SK-N-SH treated with all-trans-retinoic acid at 6 μM for 48 hours (cell line): ENCODE measurements at regions not wholly inside any gene's neighbourhood (a gene's known extent, or its start where the extent isn't known, plus 50 kb on each side); places are given as distances from the start of the nearest gene placed in this dataset.

ENCODE experiments used
- ATAC-seq: fragments of 200-7000 bp; cut with Tn5 transposase; 3 replicates; pipeline ENCODE4 v1.9.1; 2020; ENCODE audit warnings: mild to moderate bottlenecking, moderate library complexity
- BACH2 ChIP-seq: fragments of 250-450 bp; sonication (Bioruptor Pico); IDR thresholded peaks from 2 replicates; pipeline ENCODE4 v1.9.0; 2021; ENCODE audit warnings: mild to moderate bottlenecking, borderline replicate concordance
- CSDC2 ChIP-seq: fragments of 250-450 bp; sonication (Bioruptor Pico); IDR thresholded peaks from 2 replicates; pipeline ENCODE4 v1.5.0; 2020; ENCODE audit warnings: mild to moderate bottlenecking, moderate library complexity
- GLIS3 ChIP-seq: fragments of 250-450 bp; sonication (Bioruptor Pico); IDR thresholded peaks from 2 replicates; pipeline ENCODE4 v1.5.0; 2020; ENCODE audit warnings: mild to moderate bottlenecking, moderate library complexity
- ISL1 ChIP-seq: fragments of 250-450 bp; sonication (Bioruptor Pico); IDR thresholded peaks from 2 replicates; pipeline ENCODE4 v2.1.2; 2022; ENCODE audit warnings: mild to moderate bottlenecking, moderate library complexity
- OSR1 ChIP-seq: fragments of 250-450 bp; sonication (Bioruptor Pico); IDR thresholded peaks from 2 replicates; pipeline ENCODE4 v1.8.0; 2022; ENCODE audit warnings: moderate library complexity, mild to moderate bottlenecking, inconsistent platforms
- PPARA ChIP-seq: fragments of 250-450 bp; sonication (Bioruptor Pico); IDR thresholded peaks from 2 replicates; pipeline ENCODE4 v1.5.0; 2020; ENCODE audit warnings: mild to moderate bottlenecking, borderline replicate concordance
- RARB ChIP-seq: fragments of 250-450 bp; sonication (Bioruptor Pico); IDR thresholded peaks from 2 replicates; pipeline ENCODE4 v1.8.0; 2021; ENCODE audit warnings: mild to moderate bottlenecking, moderate library complexity
- SNAI2 ChIP-seq: fragments of 250-450 bp; sonication (Bioruptor Pico); IDR thresholded peaks from 2 replicates; pipeline ENCODE4 v1.5.0; 2020; ENCODE audit warnings: mild to moderate bottlenecking, moderate library complexity
- TCF4 ChIP-seq: fragments of 250-450 bp; sonication (Bioruptor Pico); IDR thresholded peaks from 2 replicates; pipeline ENCODE4 v1.8.0; 2021; ENCODE audit warnings: mild to moderate bottlenecking, moderate library complexity, borderline replicate concordance
- TOX ChIP-seq: fragments of 250-450 bp; sonication (Bioruptor Pico); IDR thresholded peaks from 2 replicates; pipeline ENCODE4 v1.8.0; 2021; ENCODE audit warnings: mild to moderate bottlenecking, moderate library complexity, borderline replicate concordance
- ZFP3 ChIP-seq: fragments of 250-450 bp; sonication (Bioruptor Pico); IDR thresholded peaks from 2 replicates; pipeline ENCODE4 v1.5.0; 2020; ENCODE audit warnings: mild to moderate bottlenecking, moderate library complexity
- ZFP30 ChIP-seq: fragments of 450-650 bp; formaldehyde crosslinking; IDR thresholded peaks from 2 replicates; pipeline ENCODE4 v1.5.0; 2022; ENCODE audit warnings: mild to moderate bottlenecking, moderate library complexity
- ZNF565 ChIP-seq: fragments of 450-650 bp; formaldehyde crosslinking; conservative IDR thresholded peaks from 2 replicates; pipeline ENCODE4 v1.5.0; 2020; ENCODE audit warnings: low read depth, mild to moderate bottlenecking, moderate library complexity
- ZNF70 ChIP-seq: fragments of 450-650 bp; formaldehyde crosslinking; IDR thresholded peaks from 2 replicates; pipeline ENCODE4 v1.5.0; 2020; ENCODE audit warnings: mild to moderate bottlenecking, moderate library complexity
- TF ChIP-seq, protein P1 (sequence below): fragments of 250-450 bp; sonication (Bioruptor Pico); IDR thresholded peaks from 2 replicates; pipeline ENCODE4 v1.5.1; 2020; ENCODE audit warnings: low read depth, mild to moderate bottlenecking, moderate library complexity
- TF ChIP-seq, protein P2 (sequence below): fragments of 250-450 bp; sonication (Bioruptor Pico); IDR thresholded peaks from 2 replicates; pipeline ENCODE4 v1.5.0; 2020; ENCODE audit warnings: mild to moderate bottlenecking, moderate library complexity
- TF ChIP-seq, protein P3 (sequence below): fragments of 250-450 bp; sonication (Bioruptor Pico); IDR thresholded peaks from 2 replicates; pipeline ENCODE4 v1.8.0; 2020; ENCODE audit warnings: mild to moderate bottlenecking, moderate library complexity, borderline replicate concordance
- TF ChIP-seq, protein P4 (sequence below): fragments of 250-450 bp; sonication (Bioruptor Pico); IDR thresholded peaks from 2 replicates; pipeline ENCODE4 v1.5.1; 2021; ENCODE audit warnings: mild to moderate bottlenecking, moderate library complexity
- TF ChIP-seq, protein P5 (sequence below): fragments of 250-450 bp; sonication (Bioruptor Pico); IDR thresholded peaks from 2 replicates; pipeline ENCODE4 v1.8.0; 2021; ENCODE audit warnings: low read depth, mild to moderate bottlenecking, moderate library complexity, borderline replicate concordance

DNA sequence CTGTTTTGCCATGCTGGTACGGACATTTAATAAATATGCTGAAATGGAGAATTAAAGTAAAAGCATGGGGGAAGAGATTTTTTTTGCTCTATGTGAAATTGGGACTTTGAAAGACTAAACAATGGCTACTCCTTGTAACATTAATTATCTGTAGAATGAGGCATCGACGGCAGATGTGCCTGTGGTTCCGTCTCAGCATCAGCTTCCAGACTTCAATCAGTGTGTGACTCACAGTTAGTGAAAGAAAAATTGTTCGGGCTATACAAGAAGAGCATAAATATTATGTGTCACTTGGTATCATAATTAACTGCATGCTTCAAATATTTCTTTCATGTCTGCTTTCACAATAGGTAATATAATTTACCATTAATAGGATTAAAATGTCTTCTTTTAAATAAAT is 117.0 kb upstream of the SMIM21 start:
- no peak for ATAC-seq
- TF ChIP-seq RARB (CRISPR knock-in tag) (no peak), ISL1 (CRISPR knock-in tag) (peak; percentile 28; the same call in 1 of the 2 replicates), ZNF70 (no peak), GLIS3 (no peak), ZFP30 (CRISPR knock-in tag) (no peak), ZFP3 (CRISPR knock-in tag) (no peak)
- TF ChIP-seq, all 23 proteins: peak for 1

DNA sequence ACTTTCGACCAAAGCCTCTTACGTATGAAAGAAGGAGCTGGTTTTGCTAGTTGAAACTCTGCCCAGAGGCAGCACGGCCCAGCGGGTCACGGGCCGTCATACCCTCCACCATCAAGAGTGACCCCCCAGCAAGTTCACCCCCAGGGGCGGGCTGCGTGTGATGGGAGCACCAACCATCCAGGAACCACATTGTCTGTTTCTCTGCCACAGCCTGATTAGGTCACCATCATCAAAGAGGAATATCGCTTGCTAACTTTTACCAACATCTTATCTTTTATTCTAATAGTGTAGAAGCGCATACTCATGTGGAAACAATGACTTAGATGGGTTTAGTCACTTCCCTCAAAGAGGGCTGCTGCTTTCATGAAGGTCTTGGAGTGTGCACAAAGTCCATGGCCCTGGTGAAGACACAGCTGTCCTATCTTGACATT is 116.6 kb upstream of the SMIM21 start:
- TF ChIP-seq PPARA (CRISPR knock-in tag) (no peak), OSR1 (CRISPR knock-in tag) (no peak), ZNF565 (CRISPR knock-in tag) (no peak), CSDC2 (no peak), ISL1 (CRISPR knock-in tag) (no peak), GLIS3 (no peak), ZFP3 (CRISPR knock-in tag) (no peak)
- TF ChIP-seq, protein P1, sequence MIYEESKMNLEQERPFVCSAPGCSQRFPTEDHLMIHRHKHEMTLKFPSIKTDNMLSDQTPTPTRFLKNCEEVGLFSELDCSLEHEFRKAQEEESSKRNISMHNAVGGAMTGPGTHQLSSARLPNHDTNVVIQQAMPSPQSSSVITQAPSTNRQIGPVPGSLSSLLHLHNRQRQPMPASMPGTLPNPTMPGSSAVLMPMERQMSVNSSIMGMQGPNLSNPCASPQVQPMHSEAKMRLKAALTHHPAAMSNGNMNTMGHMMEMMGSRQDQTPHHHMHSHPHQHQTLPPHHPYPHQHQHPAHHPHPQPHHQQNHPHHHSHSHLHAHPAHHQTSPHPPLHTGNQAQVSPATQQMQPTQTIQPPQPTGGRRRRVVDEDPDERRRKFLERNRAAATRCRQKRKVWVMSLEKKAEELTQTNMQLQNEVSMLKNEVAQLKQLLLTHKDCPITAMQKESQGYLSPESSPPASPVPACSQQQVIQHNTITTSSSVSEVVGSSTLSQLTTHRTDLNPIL, result no peak
- TF ChIP-seq, protein P2, sequence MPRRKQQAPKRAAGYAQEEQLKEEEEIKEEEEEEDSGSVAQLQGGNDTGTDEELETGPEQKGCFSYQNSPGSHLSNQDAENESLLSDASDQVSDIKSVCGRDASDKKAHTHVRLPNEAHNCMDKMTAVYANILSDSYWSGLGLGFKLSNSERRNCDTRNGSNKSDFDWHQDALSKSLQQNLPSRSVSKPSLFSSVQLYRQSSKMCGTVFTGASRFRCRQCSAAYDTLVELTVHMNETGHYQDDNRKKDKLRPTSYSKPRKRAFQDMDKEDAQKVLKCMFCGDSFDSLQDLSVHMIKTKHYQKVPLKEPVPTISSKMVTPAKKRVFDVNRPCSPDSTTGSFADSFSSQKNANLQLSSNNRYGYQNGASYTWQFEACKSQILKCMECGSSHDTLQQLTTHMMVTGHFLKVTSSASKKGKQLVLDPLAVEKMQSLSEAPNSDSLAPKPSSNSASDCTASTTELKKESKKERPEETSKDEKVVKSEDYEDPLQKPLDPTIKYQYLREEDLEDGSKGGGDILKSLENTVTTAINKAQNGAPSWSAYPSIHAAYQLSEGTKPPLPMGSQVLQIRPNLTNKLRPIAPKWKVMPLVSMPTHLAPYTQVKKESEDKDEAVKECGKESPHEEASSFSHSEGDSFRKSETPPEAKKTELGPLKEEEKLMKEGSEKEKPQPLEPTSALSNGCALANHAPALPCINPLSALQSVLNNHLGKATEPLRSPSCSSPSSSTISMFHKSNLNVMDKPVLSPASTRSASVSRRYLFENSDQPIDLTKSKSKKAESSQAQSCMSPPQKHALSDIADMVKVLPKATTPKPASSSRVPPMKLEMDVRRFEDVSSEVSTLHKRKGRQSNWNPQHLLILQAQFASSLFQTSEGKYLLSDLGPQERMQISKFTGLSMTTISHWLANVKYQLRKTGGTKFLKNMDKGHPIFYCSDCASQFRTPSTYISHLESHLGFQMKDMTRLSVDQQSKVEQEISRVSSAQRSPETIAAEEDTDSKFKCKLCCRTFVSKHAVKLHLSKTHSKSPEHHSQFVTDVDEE (CRISPR knock-in tag), result no peak
- TF ChIP-seq, protein P3, sequence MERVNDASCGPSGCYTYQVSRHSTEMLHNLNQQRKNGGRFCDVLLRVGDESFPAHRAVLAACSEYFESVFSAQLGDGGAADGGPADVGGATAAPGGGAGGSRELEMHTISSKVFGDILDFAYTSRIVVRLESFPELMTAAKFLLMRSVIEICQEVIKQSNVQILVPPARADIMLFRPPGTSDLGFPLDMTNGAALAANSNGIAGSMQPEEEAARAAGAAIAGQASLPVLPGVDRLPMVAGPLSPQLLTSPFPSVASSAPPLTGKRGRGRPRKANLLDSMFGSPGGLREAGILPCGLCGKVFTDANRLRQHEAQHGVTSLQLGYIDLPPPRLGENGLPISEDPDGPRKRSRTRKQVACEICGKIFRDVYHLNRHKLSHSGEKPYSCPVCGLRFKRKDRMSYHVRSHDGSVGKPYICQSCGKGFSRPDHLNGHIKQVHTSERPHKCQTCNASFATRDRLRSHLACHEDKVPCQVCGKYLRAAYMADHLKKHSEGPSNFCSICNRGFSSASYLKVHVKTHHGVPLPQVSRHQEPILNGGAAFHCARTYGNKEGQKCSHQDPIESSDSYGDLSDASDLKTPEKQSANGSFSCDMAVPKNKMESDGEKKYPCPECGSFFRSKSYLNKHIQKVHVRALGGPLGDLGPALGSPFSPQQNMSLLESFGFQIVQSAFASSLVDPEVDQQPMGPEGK (CRISPR knock-in tag), result no peak
- TF ChIP-seq, protein P4, sequence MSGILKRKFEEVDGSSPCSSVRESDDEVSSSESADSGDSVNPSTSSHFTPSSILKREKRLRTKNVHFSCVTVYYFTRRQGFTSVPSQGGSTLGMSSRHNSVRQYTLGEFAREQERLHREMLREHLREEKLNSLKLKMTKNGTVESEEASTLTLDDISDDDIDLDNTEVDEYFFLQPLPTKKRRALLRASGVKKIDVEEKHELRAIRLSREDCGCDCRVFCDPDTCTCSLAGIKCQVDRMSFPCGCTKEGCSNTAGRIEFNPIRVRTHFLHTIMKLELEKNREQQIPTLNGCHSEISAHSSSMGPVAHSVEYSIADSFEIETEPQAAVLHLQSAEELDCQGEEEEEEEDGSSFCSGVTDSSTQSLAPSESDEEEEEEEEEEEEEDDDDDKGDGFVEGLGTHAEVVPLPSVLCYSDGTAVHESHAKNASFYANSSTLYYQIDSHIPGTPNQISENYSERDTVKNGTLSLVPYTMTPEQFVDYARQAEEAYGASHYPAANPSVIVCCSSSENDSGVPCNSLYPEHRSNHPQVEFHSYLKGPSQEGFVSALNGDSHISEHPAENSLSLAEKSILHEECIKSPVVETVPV (CRISPR knock-in tag), result no peak
- TF ChIP-seq, protein P5, sequence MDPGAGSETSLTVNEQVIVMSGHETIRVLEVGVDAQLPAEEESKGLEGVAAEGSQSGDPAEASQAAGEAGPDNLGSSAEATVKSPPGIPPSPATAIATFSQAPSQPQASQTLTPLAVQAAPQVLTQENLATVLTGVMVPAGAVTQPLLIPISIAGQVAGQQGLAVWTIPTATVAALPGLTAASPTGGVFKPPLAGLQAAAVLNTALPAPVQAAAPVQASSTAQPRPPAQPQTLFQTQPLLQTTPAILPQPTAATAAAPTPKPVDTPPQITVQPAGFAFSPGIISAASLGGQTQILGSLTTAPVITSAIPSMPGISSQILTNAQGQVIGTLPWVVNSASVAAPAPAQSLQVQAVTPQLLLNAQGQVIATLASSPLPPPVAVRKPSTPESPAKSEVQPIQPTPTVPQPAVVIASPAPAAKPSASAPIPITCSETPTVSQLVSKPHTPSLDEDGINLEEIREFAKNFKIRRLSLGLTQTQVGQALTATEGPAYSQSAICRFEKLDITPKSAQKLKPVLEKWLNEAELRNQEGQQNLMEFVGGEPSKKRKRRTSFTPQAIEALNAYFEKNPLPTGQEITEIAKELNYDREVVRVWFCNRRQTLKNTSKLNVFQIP, result no peak
- ATAC-seq, result no peak

DNA sequence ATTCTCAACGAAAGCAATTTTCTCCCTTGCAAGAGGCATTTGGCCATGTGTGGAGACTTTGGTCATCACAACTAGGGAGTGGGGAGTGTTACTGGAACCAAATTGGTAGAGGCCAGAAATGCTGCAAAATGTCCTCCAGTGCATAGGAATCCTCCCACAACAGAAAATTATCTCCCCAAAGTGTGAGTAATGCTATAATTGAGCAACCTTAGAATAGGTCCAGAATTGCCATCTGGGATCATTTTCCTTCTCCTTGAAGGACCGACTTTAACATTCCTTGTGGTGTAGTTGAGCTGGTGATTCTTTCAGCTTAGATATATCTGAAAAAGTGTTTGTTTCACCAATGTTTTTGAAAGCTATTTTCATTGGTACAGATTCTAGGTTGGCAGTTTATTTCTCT is 111.2 kb upstream of the SMIM21 start:
- ATAC-seq, result no peak
- TF ChIP-seq TOX (CRISPR knock-in tag), result no peak
- TF ChIP-seq, protein P1, result no peak
- TF ChIP-seq, protein P5, result no peak
- no peak for TF ChIP-seq ISL1 (CRISPR knock-in tag)
- TF ChIP-seq CSDC2, result no peak
- no peak for TF ChIP-seq RARB (CRISPR knock-in tag)
- TF ChIP-seq ZFP3 (CRISPR knock-in tag), result no peak
- TF ChIP-seq, protein P3 (CRISPR knock-in tag), result no peak
- TF ChIP-seq SNAI2 (CRISPR knock-in tag), result no peak
- TF ChIP-seq BACH2 (CRISPR knock-in tag), result no peak
- TF ChIP-seq TCF4 (CRISPR knock-in tag), result no peak
- TF ChIP-seq, all 23 proteins: peak for 0
